Small intestine (tissue), 7 donors: ENCODE measurements at regions not wholly inside any gene's neighbourhood (a gene's known extent, or its start where the extent isn't known, plus 50 kb on each side); places are given as distances from the start of the nearest gene placed in this dataset.
"Not testable (repeated sequence)": the region's sequence is repeated elsewhere in the genome, so short reads cannot be mapped to it uniquely, and the experiment has no call there.

Experiments used
- DNase-seq, 2 donors: peaks; one replicate each; pipeline versions ENCODE4 v3.0.0 to v3.0.0-alpha.2; 2013
- FAIRE-seq: peaks from 2 replicates; lab custom pipeline; 2012; peaks lifted over from hg19 to GRCh38; lab: Jason Lieb, UNC
- H3K27ac ChIP-seq, 3 donors: one replicate each; pipeline ENCODE4 v1.5.1; 2013; ENCODE audit warnings: low read length in 2 of 3, mild to moderate bottlenecking in 2 of 3, control low read depth in 1 of 3, inconsistent platforms in 1 of 3, low read depth in 1 of 3, moderate library complexity in 1 of 3
- H3K27me3 ChIP-seq, 3 donors: one replicate each; pipeline ENCODE4 v1.6.1; 2013; ENCODE audit warnings: low read length in 3 of 3, inconsistent platforms in 1 of 3; ENCODE audit not compliant: control insufficient read depth in 3 of 3, insufficient read depth in 3 of 3
- H3K36me3 ChIP-seq, 3 donors: one replicate each; pipeline ENCODE4 v1.6.1; 2013; ENCODE audit warnings: low read length in 3 of 3, inconsistent platforms in 1 of 3, low read depth in 1 of 3, mild to moderate bottlenecking in 1 of 3, moderate library complexity in 1 of 3; ENCODE audit not compliant: control insufficient read depth in 3 of 3, insufficient read depth in 2 of 3
- H3K4me1 ChIP-seq, 3 donors: one replicate each; pipeline ENCODE4 v1.6.1; 2013; ENCODE audit warnings: low read length in 2 of 3, inconsistent platforms in 1 of 3, low read depth in 1 of 3, mild to moderate bottlenecking in 1 of 3, moderate library complexity in 1 of 3; ENCODE audit not compliant: control insufficient read depth in 3 of 3, insufficient read depth in 2 of 3
- H3K4me3 ChIP-seq, 3 donors: one replicate each; pipeline ENCODE4 v1.5.1; 2013; ENCODE audit warnings: low read length in 3 of 3, control low read depth in 1 of 3, inconsistent platforms in 1 of 3, low read depth in 1 of 3, mild to moderate bottlenecking in 1 of 3, moderate library complexity in 1 of 3
- H3K9me3 ChIP-seq, 2 donors: one replicate each; pipeline ENCODE4 v1.6.1; 2013; ENCODE audit warnings: low read depth in 1 of 2, low read length in 1 of 2; ENCODE audit not compliant: control insufficient read depth in 2 of 2, insufficient read depth in 1 of 2
- WGBS, 3 donors: extraction: QIAGEN DNeasy Blood & Tissue Kit; methylation state at CpG; one replicate each; pipeline ENCODE4 v1.1.7; 2013; 5-methylcytosine and 5-hydroxymethylcytosine counted together
- donor health status: healthy with polysubstance abuse.
- donor health status: control.
- donor health status: control.
- donor health status: Bipolar disorder and iron deficiency.
- donor health status: healthy.

GRCh38 chr15:70376031-70376928, 278.6 kb upstream of the TLE3 start:
- H3K27ac ChIP-seq = no peak overlapping the region

DNA sequence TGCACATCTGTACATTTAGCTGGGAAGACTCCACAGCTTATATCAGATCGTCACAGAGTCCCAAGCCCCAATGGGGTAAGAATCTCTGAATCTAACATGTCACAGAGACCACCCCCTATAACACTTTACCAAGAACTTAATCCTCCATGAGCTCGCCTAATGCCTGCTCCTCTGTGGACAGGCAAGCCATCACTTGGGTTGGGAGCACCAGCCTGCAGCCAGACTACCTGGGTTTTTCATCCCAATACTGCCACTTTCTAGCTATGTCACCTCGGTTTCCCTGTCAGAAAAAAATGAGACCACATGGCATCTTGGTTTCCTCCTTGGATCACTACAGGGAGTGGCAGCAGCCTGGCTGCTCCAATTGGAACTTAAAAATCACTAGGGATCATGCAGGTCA, 277.9 kb upstream of the TLE3 start:
- H3K27me3 ChIP-seq = peaks cover 0 to 26% (median 6%) of the 10 kb centered on the region in 3 donors
- H3K36me3 ChIP-seq = no peaks in the 10 kb centered on the region
- peaks cover 0 to 9% (median 0%) of the 10 kb centered on the region in 3 donors for H3K4me1 ChIP-seq
- FAIRE-seq (no peak), DNase-seq (no peak)
- no peak overlapping the region for H3K27ac ChIP-seq
- no peaks in the 10 kb centered on the region for H3K9me3 ChIP-seq
- H3K4me3 ChIP-seq = no peak overlapping the region
- WGBS, 3 donors = 83 to 91% (median 87%) methylated on average over 3 of the region's 3 CpGs

More at GRCh38 chr15:70376031-70376928, 278.6 kb upstream of the TLE3 start:
- Histone ChIP-seq H3K4me1 (peaks cover 0 to 9% (median 0%) of the 10 kb centered on the region in 3 donors), H3K36me3 (no peaks in the 10 kb centered on the region), H3K9me3 (no peaks in the 10 kb centered on the region), H3K27me3 (peaks cover 0 to 26% (median 6%) of the 10 kb centered on the region in 3 donors), H3K4me3 (no peak overlapping the region)
- no peak for DNase-seq
- FAIRE-seq = no peak
- 47 to 62% (median 60%) methylated on average over 11 to 12 of the region's 12 CpGs for WGBS, 3 donors

DNA sequence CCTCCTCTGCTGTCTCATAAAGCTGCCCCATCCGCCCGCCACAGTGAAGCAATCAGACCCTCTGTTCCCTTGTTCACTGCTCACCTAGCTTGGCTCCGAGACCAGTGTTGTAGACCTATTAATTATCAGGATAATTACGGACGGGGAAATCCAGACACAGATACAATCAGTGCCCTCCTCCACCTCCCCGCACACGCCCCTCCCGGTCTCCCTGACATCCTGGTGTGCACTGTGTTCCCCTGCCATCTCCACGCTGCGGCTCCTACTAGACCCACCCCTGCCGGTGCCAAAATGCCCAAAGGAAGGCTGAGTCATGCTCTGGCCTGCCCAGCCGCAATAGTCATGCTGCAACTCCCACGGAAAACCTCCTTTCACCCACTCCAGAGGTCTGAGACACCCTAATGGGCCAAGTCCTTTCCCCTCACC, 277.3 kb upstream of the TLE3 start:
- Histone ChIP-seq H3K36me3 (no peaks in the 10 kb centered on the region), H3K4me3 (no peak overlapping the region), H3K27me3 (peaks cover 0 to 26% (median 6%) of the 10 kb centered on the region in 3 donors), H3K4me1 (peaks cover 0 to 9% (median 0%) of the 10 kb centered on the region in 3 donors), H3K9me3 (no peaks in the 10 kb centered on the region), H3K27ac (no peak overlapping the region)
- no peak for DNase-seq
- WGBS, 3 donors = 33 to 69% (median 53%) methylated on average over 13 of the region's 13 CpGs
- FAIRE-seq = no peak

DNA sequence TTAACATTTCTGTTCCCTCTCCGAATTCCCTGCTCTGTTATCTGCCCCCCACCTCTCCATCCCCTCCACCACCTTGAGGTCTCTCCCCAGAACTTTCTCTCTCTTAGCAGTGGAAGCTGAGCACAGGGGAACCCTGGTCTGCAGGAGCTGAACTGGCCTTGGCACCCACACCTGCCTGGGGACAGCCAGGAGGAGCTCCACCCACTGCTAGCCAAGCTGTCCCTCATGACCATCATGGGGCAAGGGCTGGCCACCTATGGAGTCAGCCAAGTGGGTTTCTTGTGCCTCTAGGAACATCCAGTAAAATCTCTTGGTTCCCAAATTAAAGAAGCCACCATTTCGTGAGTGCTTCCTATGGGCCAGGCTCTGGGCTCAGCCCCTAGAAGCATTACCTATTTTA, 276.4 kb upstream of the TLE3 start:
- DNase-seq = no peak
- peaks cover 0 to 9% (median 0%) of the 10 kb centered on the region in 3 donors for H3K4me1 ChIP-seq
- no peak overlapping the region for H3K4me3 ChIP-seq
- 86 to 92% (median 88%) methylated on average over 2 of the region's 2 CpGs for WGBS, 3 donors
- FAIRE-seq = no peak
- H3K27ac ChIP-seq = no peak overlapping the region
- no peaks in the 10 kb centered on the region for H3K36me3 ChIP-seq
- peaks cover 0 to 26% (median 6%) of the 10 kb centered on the region in 3 donors for H3K27me3 ChIP-seq
- no peaks in the 10 kb centered on the region for H3K9me3 ChIP-seq

- H3K4me3 ChIP-seq, H3K27ac ChIP-seq, FAIRE-seq, H3K4me1 ChIP-seq, H3K36me3 ChIP-seq, DNase-seq, H3K9me3 ChIP-seq: not testable (repeated sequence)
- 94 to 99% (median 95%) methylated on average over 4 of the region's 4 CpGs for WGBS, 3 donors
- H3K27me3 ChIP-seq = peaks cover 0 to 26% (median 6%) of the 10 kb centered on the region in 3 donors
These were observed 275.7 kb upstream of the TLE3 start for GRCh38 chr15:70373439-70373838.

DNA sequence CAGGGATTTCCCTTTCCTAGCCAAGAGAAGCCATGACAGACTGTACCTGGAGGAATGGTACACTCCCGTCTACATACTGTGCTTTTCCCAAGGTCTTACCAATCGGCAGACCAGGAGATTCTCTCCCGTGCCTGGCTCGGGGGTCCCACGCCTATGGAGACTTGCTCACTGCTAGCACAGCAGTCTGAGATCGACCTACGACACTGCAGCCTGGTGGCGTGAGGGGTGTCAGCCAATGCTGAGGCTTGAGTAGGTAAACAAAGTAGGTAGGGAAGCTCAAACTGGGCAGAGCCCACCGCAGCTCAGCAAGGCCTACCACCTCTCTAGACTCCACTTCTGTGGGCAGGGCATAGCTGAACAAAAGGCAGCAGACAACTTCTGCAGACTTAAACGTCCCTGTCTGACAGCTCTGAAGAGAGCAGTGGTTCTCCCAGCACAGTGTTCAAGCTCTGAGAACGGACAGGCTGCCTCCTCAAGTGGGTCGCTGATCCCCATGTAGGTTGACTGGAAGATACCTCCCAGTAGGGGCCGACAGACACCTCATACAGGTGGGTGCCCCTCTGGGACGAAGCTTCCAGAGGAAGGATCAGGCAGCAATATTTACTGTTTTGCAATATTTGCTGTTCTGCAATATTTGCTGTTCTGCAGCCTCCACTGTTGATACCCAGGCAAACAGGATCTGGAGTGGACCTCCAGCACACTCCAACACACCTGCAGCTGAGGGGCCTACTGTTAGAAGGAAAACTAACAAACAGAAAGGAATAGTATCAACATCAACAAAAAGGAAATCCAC, 270.4 kb upstream of the TLE3 start:
- WGBS, 3 donors = 80 to 85% (median 81%) methylated on average over 14 of the region's 14 CpGs
- not testable (repeated sequence) for H3K9me3 ChIP-seq, H3K4me1 ChIP-seq, FAIRE-seq, H3K27ac ChIP-seq, DNase-seq, H3K27me3 ChIP-seq, H3K4me3 ChIP-seq, H3K36me3 ChIP-seq

DNA sequence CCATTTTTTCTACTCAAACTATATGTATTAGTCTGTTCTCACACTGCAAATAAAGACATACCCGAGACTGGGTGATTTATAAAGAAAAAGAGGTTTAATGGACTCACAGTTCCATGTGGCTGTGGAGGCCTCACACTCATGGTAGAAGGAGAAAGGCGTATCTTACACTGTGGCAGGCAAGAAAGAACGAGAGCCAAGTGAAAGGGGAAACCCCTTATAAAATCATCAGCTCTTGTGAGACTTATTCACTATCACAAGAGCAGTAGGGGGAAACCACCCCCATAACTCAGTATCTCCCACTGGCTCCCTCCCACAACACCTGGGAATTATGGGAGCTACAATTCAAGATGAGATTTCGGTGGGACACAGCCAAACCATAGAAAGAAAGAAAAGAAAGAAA, 266.3 kb upstream of the TLE3 start:
- not testable (repeated sequence) for DNase-seq, H3K9me3 ChIP-seq, H3K36me3 ChIP-seq, H3K4me3 ChIP-seq, H3K4me1 ChIP-seq, H3K27me3 ChIP-seq, H3K27ac ChIP-seq, FAIRE-seq
- whole genome bisulfite sequencing, 3 donors = 82 to 91% (median 82%) methylated on average over 4 of the region's 4 CpGs

- FAIRE-seq (no peak), DNase-seq (peak; percentile 40 to 50)
- Histone ChIP-seq H3K27ac (no peak overlapping the region), H3K4me3 (no peak overlapping the region), H3K9me3 (no peaks in the 10 kb centered on the region), H3K4me1 (no peaks in the 10 kb centered on the region), H3K27me3 (no peaks in the 10 kb centered on the region), H3K36me3 (no peaks in the 10 kb centered on the region)
- WGBS, 3 donors = 28 to 42% (median 34%) methylated on average over 6 of the region's 6 CpGs
These were observed 265.2 kb upstream of the TLE3 start for GRCh38 chr15:70362886-70363285.
